H1 (cell line): ENCODE measurements at regions not wholly inside any gene's neighbourhood (a gene's known extent, or its start where the extent isn't known, plus 50 kb on each side); places are given as distances from the start of the nearest gene placed in this dataset.

ENCODE experiments used
- CTCF ChIA-PET: fragments of 300-600 bp; sonication (Branson Sonifier 250); formaldehyde crosslinking; loops from one replicate; lab custom pipeline; 2021; ENCODE audit not compliant: partially characterized antibody; lab: Charles Lee
- POLR2A ChIA-PET: fragments of 300-600 bp; sonication (Branson Sonifier 250); formaldehyde crosslinking; loops from one replicate; lab custom pipeline; 2021; ENCODE audit warnings: inconsistent platforms; ENCODE audit not compliant: partially characterized antibody; lab: Charles Lee
- DNase-seq, 2 experiments: peaks; one replicate each; pipeline versions ENCODE4 v3.0.0 to v3.0.0-alpha.2; 2010 to 2022; ENCODE audit warnings: low spot score in 2 of 2, low read depth in 1 of 2, mixed read lengths in 1 of 2
- FAIRE-seq: peaks from 2 replicates; lab custom pipeline; 2011; peaks lifted over from hg19 to GRCh38; lab: Jason Lieb, UNC
- H2AFZ ChIP-seq: 2 replicates; pipeline ENCODE4 v1.8.1; 2012; ENCODE audit warnings: low read length, inconsistent platforms
- H2AK5ac ChIP-seq: 2 replicates; pipeline ENCODE4 v1.6.1; 2013; ENCODE audit warnings: low read depth, low read length
- H2BK120ac ChIP-seq: replicated peaks from 2 replicates; pipeline ENCODE3; 2013; ENCODE audit warnings: low read depth, low read length, inconsistent platforms
- H2BK12ac ChIP-seq: 2 replicates; pipeline ENCODE4 v1.6.1; 2013; ENCODE audit warnings: low read depth, low read length
- H2BK15ac ChIP-seq: 2 replicates; pipeline ENCODE4 v1.6.1; 2013; ENCODE audit warnings: low read length
- H2BK20ac ChIP-seq: 2 replicates; pipeline ENCODE4 v1.6.1; 2013; ENCODE audit warnings: low read length
- H2BK5ac ChIP-seq: 2 replicates; pipeline ENCODE4 v1.6.1; 2013; ENCODE audit warnings: low read depth, low read length
- H3K14ac ChIP-seq: 2 replicates; pipeline ENCODE4 v1.6.1; 2013; ENCODE audit warnings: inconsistent platforms; ENCODE audit not compliant: insufficient read length
- H3K18ac ChIP-seq: 2 replicates; pipeline ENCODE4 v1.6.1; 2013; ENCODE audit warnings: low read length; ENCODE audit errors: extremely low read depth
- H3K23ac ChIP-seq: 2 replicates; pipeline ENCODE4 v1.6.1; 2013; ENCODE audit warnings: inconsistent platforms; ENCODE audit not compliant: insufficient read length
- H3K23me2 ChIP-seq: 2 replicates; pipeline ENCODE4 v1.6.1; 2013; ENCODE audit warnings: low read depth, low read length
- H3K27ac ChIP-seq: 2 replicates; pipeline ENCODE4 v1.6.1; 2011; ENCODE audit warnings: low read depth, low read length, inconsistent platforms
- H3K27me3 ChIP-seq, 4 experiments: replicated peaks in 1 of 4; 1 replicate in 1 of 4; 2 replicates in 3 of 4; pipeline versions ENCODE4 v1.6.1 to v1.8.1; 2011 to 2013; ENCODE audit warnings: low read length in 3 of 4, mild to moderate bottlenecking in 3 of 4, inconsistent platforms in 2 of 4, mixed read lengths in 2 of 4, moderate library complexity in 1 of 4; ENCODE audit not compliant: control insufficient read depth in 3 of 4, insufficient read depth in 3 of 4; ENCODE audit errors: extremely low read depth in 1 of 4
- H3K36me3 ChIP-seq, 4 experiments: 2 replicates each; pipeline versions ENCODE4 v1.6.1 to v1.8.1; 2011 to 2013; ENCODE audit warnings: mild to moderate bottlenecking in 4 of 4, low read length in 3 of 4, moderate library complexity in 2 of 4, control low read depth in 1 of 4, inconsistent platforms in 1 of 4; ENCODE audit not compliant: insufficient read depth in 4 of 4, control insufficient read depth in 2 of 4
- H3K4ac ChIP-seq: replicated peaks from 2 replicates; pipeline ENCODE3; 2013; ENCODE audit warnings: low read length, low read depth, mixed read lengths, inconsistent platforms; ENCODE audit not compliant: insufficient read length
- H3K4me1 ChIP-seq, 4 experiments: replicated peaks in 1 of 4; 1 replicate in 1 of 4; 2 replicates in 3 of 4; pipeline versions ENCODE4 v1.6.1 to v1.8.1; 2011 to 2013; ENCODE audit warnings: low read length in 3 of 4, inconsistent platforms in 2 of 4, mixed read lengths in 1 of 4; ENCODE audit not compliant: insufficient read depth in 4 of 4, control insufficient read depth in 3 of 4
- H3K4me2 ChIP-seq, 2 experiments: 2 replicates each; pipeline versions ENCODE4 v1.6.1 to v1.8.1; 2011 to 2013; ENCODE audit warnings: low read depth in 2 of 2, low read length in 2 of 2, control low read depth in 1 of 2, inconsistent platforms in 1 of 2, mild to moderate bottlenecking in 1 of 2; ENCODE audit not compliant: insufficient read depth in 1 of 2
- H3K4me3 ChIP-seq, 4 experiments: fragments of 200-600, 300-600 bp in 1 of 4; sonication (generic), shearing (Covaris generic), sonication (Bioruptor Twin) in 1 of 4; 2 replicates each; pipeline versions ENCODE4 v1.5.1 to v1.8.1; 2011 to 2016; ENCODE audit warnings: low read length in 4 of 4, low read depth in 3 of 4, control low read depth in 2 of 4, inconsistent platforms in 2 of 4, mild to moderate bottlenecking in 2 of 4, mixed read lengths in 1 of 4, moderate library complexity in 1 of 4; ENCODE audit not compliant: insufficient read depth in 2 of 4; ENCODE audit errors: extremely low read depth in 1 of 4
- H3K56ac ChIP-seq: replicated peaks from 2 replicates; pipeline ENCODE3; 2013; ENCODE audit warnings: low read depth, mild to moderate bottlenecking, mixed read lengths, low read length, inconsistent platforms; ENCODE audit not compliant: insufficient read length
- H3K79me1 ChIP-seq: 2 replicates; pipeline ENCODE4 v1.6.1; 2013; ENCODE audit warnings: low read depth, low read length, control low read depth
- H3K79me2 ChIP-seq, 2 experiments: 2 replicates each; pipeline versions ENCODE4 v1.6.1 to v1.8.1; 2012 to 2013; ENCODE audit warnings: low read length in 2 of 2, mild to moderate bottlenecking in 2 of 2, inconsistent platforms in 1 of 2; ENCODE audit not compliant: insufficient read depth in 2 of 2, control insufficient read depth in 1 of 2
- H3K9ac ChIP-seq, 4 experiments: replicated peaks in 1 of 4; 1 replicate in 1 of 4; 2 replicates in 3 of 4; pipeline versions ENCODE4 v1.6.1 to v1.8.1; 2011 to 2013; ENCODE audit warnings: low read depth in 3 of 4, low read length in 3 of 4, control low read depth in 2 of 4, mild to moderate bottlenecking in 2 of 4, moderate library complexity in 2 of 4, inconsistent platforms in 1 of 4; ENCODE audit errors: extremely low read depth in 1 of 4
- H3K9me3 ChIP-seq, 2 experiments: 2 replicates each; pipeline versions ENCODE4 v1.6.1 to v1.8.1; 2012 to 2013; ENCODE audit warnings: mild to moderate bottlenecking in 2 of 2, moderate library complexity in 2 of 2, control low read depth in 1 of 2, inconsistent platforms in 1 of 2, low read depth in 1 of 2, low read length in 1 of 2, mixed read lengths in 1 of 2; ENCODE audit not compliant: insufficient read depth in 2 of 2
- H4K20me1 ChIP-seq, 2 experiments: replicated peaks in 1 of 2; 2 replicates each; pipeline versions ENCODE3 to v1.8.1; 2011 to 2013; ENCODE audit warnings: inconsistent platforms in 2 of 2, low read length in 2 of 2, mild to moderate bottlenecking in 1 of 2; ENCODE audit not compliant: insufficient read depth in 2 of 2, control insufficient read depth in 1 of 2
- H4K5ac ChIP-seq: 2 replicates; pipeline ENCODE4 v1.6.1; 2013; ENCODE audit warnings: low read length, low read depth, mixed read lengths, inconsistent platforms; ENCODE audit not compliant: insufficient read length
- H4K8ac ChIP-seq: 2 replicates; pipeline ENCODE4 v1.8.0; 2013; ENCODE audit warnings: mild to moderate bottlenecking, moderate library complexity, low read length, inconsistent platforms; ENCODE audit not compliant: insufficient read depth; ENCODE audit errors: extremely low read depth
- H4K91ac ChIP-seq: replicated peaks from 2 replicates; pipeline ENCODE3; 2013; ENCODE audit warnings: low read length, mixed read lengths, inconsistent platforms; ENCODE audit not compliant: insufficient read length
- CHD1 ChIP-seq: IDR thresholded peaks from 2 replicates; pipeline ENCODE4 v1.6.1; 2012; ENCODE audit warnings: low read depth, low read length, improper control_type of control experiment
- CHD2 ChIP-seq: IDR thresholded peaks from 2 replicates; pipeline ENCODE4 v1.6.1; 2012; ENCODE audit warnings: low read length, improper control_type of control experiment
- CTBP2 ChIP-seq: IDR thresholded peaks from 2 replicates; pipeline ENCODE4 v1.7.0; 2011; ENCODE audit warnings: borderline replicate concordance, mild to moderate bottlenecking, moderate library complexity, mixed read lengths, low read length; ENCODE audit not compliant: insufficient read depth, insufficient read length
- EGR1 ChIP-seq: IDR thresholded peaks from 2 replicates; pipeline ENCODE4 v1.6.1; 2011; ENCODE audit warnings: low read depth, low read length, borderline replicate concordance
- HDAC6 ChIP-seq: IDR thresholded peaks from one replicate; pipeline ENCODE4 v1.7.1; 2012; ENCODE audit warnings: low read depth, mild to moderate bottlenecking, inconsistent platforms, low read length, moderate library complexity
- JUND ChIP-seq: IDR thresholded peaks from 2 replicates; pipeline ENCODE4 v1.6.1; 2011; ENCODE audit warnings: mild to moderate bottlenecking, improper control_type of control experiment, low read length
- POLR2A ChIP-seq, 2 experiments: IDR thresholded peaks; 1 replicate in 1 of 2; 2 replicates in 1 of 2; pipeline ENCODE4 v1.6.1; 2011; ENCODE audit warnings: low read depth in 2 of 2, low read length in 2 of 2, mild to moderate bottlenecking in 2 of 2; ENCODE audit errors: control extremely low read depth in 1 of 2
- SIX5 ChIP-seq: IDR thresholded peaks from 2 replicates; pipeline ENCODE4 v1.6.1; 2011; ENCODE audit warnings: mild to moderate bottlenecking, low read depth, low read length
- TEAD4 ChIP-seq: IDR thresholded peaks from 2 replicates; pipeline ENCODE4 v1.6.1; 2012; ENCODE audit warnings: low read depth, low read length, inconsistent platforms, mixed read lengths
- whole genome bisulfite sequencing, 2 experiments: shearing (Covaris generic) in 1 of 2; methylation state at CpG; one replicate each; pipeline versions ENCODE4 v1.1.6 to v1.1.7; 2013 to 2015; ENCODE audit warnings: low lambda C conversion rate in 2 of 2, mixed read lengths in 2 of 2, inconsistent platforms in 1 of 2, low coverage in 1 of 2, missing lambda C conversion rate in 1 of 2; ENCODE audit not compliant: insufficient replicate concordance in 2 of 2, insufficient coverage in 1 of 2, insufficient read length in 1 of 2; ENCODE audit errors: extremely low coverage in 1 of 2, missing lambda C conversion rate in 1 of 2; 5-methylcytosine and 5-hydroxymethylcytosine counted together
- TF ChIP-seq, protein P1 (sequence below): IDR thresholded peaks from 2 replicates; pipeline ENCODE4 v1.6.1; 2012; ENCODE audit warnings: inconsistent platforms
- TF ChIP-seq, protein P2 (sequence below), 3 experiments: IDR thresholded peaks; 1 replicate in 2 of 3; 2 replicates in 1 of 3; pipeline versions ENCODE4 v1.5.1 to v1.6.1; 2011; ENCODE audit warnings: low read length in 3 of 3, mild to moderate bottlenecking in 3 of 3, inconsistent platforms in 2 of 3, low read depth in 1 of 3, moderate library complexity in 1 of 3; ENCODE audit not compliant: insufficient read depth in 1 of 3; ENCODE audit errors: control extremely low read depth in 1 of 3
- TF ChIP-seq, protein P3 (sequence below): IDR thresholded peaks from 2 replicates; pipeline ENCODE4 v1.6.1; 2011; ENCODE audit warnings: low read length, improper control_type of control experiment

DNA sequence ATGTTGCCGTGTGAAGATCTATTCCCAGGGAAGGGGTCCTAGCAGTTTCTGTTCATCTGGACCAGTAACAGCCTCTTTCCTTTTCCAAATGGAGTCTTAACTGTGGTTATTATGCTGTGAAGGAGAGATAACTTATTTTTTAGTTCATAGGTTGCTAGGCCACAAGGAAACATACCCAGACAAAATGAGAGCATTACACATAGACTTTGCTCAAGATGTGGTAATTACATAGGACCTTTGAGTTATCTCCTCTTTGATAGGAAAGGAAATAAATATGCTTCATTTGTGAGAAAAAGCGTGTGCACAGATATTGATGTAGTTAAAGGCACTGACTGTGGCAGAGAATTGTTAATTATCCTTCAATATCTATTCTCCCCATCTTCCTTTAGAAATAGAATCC is 52.5 kb upstream of the SNX2 start:
- Histone ChIP-seq H3K23ac (no peak overlapping the region), H3K36me3 (no peaks in the 10 kb centered on the region), H3K4me2 (no peak overlapping the region), H3K27ac (no peak overlapping the region), H2BK5ac (no peak overlapping the region), H3K79me1 (no peaks in the 10 kb centered on the region), H2BK15ac (no peak overlapping the region), H2AK5ac (no peak overlapping the region), H3K23me2 (no peaks in the 10 kb centered on the region), H3K9me3 (no peaks in the 10 kb centered on the region), H2BK120ac (no peak overlapping the region), H3K4ac (no peak overlapping the region), H2BK20ac (no peak overlapping the region), H3K9ac (no peak overlapping the region), H3K56ac (no peak overlapping the region), H4K5ac (no peak overlapping the region), H4K8ac (no peak overlapping the region), H3K14ac (no peak overlapping the region), H2BK12ac (no peak overlapping the region), H3K4me1 (no peaks in the 10 kb centered on the region), H3K79me2 (no peaks in the 10 kb centered on the region), H3K4me3 (no peak overlapping the region), H4K91ac (no peak overlapping the region), H3K18ac (no peak overlapping the region), H4K20me1 (no peaks in the 10 kb centered on the region), H3K27me3 (no peaks in the 10 kb centered on the region), H2AFZ (no peak overlapping the region)
- POLR2A ChIA-PET: no interaction called here
- WGBS, 2 experiments: 94% methylated on average over 2 of the region's 2 CpGs; no CpG with 5 or more reads in 1 of the 2 experiments
- DNase-seq (no peak), FAIRE-seq (no peak)
- CTCF ChIA-PET: no interaction called here
- no peak for TF ChIP-seq CHD2
- no peak for TF ChIP-seq CTBP2
- no peak for TF ChIP-seq JUND
- no peak for TF ChIP-seq POLR2A (IDR thresholded peaks at IDR 0.05; ENCODE audit: control extremely low read depth in 1 of 2, low read depth in 2 of 2, low read length in 2 of 2)
- no peak for TF ChIP-seq TEAD4
- no peak for TF ChIP-seq SIX5
- TF ChIP-seq, protein P1, sequence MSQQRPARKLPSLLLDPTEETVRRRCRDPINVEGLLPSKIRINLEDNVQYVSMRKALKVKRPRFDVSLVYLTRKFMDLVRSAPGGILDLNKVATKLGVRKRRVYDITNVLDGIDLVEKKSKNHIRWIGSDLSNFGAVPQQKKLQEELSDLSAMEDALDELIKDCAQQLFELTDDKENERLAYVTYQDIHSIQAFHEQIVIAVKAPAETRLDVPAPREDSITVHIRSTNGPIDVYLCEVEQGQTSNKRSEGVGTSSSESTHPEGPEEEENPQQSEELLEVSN: no peak
- TF ChIP-seq, protein P2, sequence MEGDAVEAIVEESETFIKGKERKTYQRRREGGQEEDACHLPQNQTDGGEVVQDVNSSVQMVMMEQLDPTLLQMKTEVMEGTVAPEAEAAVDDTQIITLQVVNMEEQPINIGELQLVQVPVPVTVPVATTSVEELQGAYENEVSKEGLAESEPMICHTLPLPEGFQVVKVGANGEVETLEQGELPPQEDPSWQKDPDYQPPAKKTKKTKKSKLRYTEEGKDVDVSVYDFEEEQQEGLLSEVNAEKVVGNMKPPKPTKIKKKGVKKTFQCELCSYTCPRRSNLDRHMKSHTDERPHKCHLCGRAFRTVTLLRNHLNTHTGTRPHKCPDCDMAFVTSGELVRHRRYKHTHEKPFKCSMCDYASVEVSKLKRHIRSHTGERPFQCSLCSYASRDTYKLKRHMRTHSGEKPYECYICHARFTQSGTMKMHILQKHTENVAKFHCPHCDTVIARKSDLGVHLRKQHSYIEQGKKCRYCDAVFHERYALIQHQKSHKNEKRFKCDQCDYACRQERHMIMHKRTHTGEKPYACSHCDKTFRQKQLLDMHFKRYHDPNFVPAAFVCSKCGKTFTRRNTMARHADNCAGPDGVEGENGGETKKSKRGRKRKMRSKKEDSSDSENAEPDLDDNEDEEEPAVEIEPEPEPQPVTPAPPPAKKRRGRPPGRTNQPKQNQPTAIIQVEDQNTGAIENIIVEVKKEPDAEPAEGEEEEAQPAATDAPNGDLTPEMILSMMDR (IDR thresholded peaks at IDR 0.05; ENCODE audit: control extremely low read depth in 1 of 3, insufficient read depth in 1 of 3, low read depth in 1 of 3, low read length in 3 of 3): no peak
- TF ChIP-seq CHD1: no peak
- TF ChIP-seq EGR1: no peak
- TF ChIP-seq HDAC6: no peak
- TF ChIP-seq, protein P3, sequence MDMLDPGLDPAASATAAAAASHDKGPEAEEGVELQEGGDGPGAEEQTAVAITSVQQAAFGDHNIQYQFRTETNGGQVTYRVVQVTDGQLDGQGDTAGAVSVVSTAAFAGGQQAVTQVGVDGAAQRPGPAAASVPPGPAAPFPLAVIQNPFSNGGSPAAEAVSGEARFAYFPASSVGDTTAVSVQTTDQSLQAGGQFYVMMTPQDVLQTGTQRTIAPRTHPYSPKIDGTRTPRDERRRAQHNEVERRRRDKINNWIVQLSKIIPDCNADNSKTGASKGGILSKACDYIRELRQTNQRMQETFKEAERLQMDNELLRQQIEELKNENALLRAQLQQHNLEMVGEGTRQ: no peak
